Umbilical cord (tissue), 1 donor: ENCODE measurements at regions not wholly inside any gene's neighbourhood (a gene's known extent, or its start where the extent isn't known, plus 50 kb on each side); places are given as distances from the start of the nearest gene placed in this dataset.
"Not testable (repeated sequence)": the region's sequence is repeated elsewhere in the genome, so short reads cannot be mapped to it uniquely, and the experiment has no call there.

ENCODE experiments used
- DNase-seq: peaks from one replicate; pipeline ENCODE4 v3.0.0-alpha.2; 2015; ENCODE audit warnings: low spot score

GRCh38 chr16:75924397-75924796 is 198.1 kb upstream of the CPHXL start:
- no peak for DNase-seq

GRCh38 chr16:75927810-75928209 is 201.5 kb upstream of the CPHXL start:
- DNase-seq = no peak

GRCh38 chr16:75928295-75928694 is 202.0 kb upstream of the CPHXL start:
- DNase-seq = no peak

GRCh38 chr16:75929046-75929445 is 202.8 kb upstream of the CPHXL start:
- no peak for DNase-seq

- peak; percentile 45 for DNase-seq
Measured at GRCh38 chr16:75931043-75931442, 204.8 kb upstream of the CPHXL start.

GRCh38 chr16:75931970-75932369 is 205.7 kb upstream of the CPHXL start:
- DNase-seq = no peak

- DNase-seq = no peak
Measured at GRCh38 chr16:75938818-75939217, 212.5 kb upstream of the CPHXL start.

GRCh38 chr16:75942351-75942750 is 216.1 kb upstream of the CPHXL start:
- no peak for DNase-seq

GRCh38 chr16:75942936-75943335 is 216.6 kb upstream of the CPHXL start:
- no peak for DNase-seq

- DNase-seq = no peak
Measured at GRCh38 chr16:75943705-75944514, 217.6 kb upstream of the CPHXL start.

GRCh38 chr16:75945916-75946457 is 219.7 kb upstream of the CPHXL start:
- no peak for DNase-seq

GRCh38 chr16:75947626-75948239 is 221.4 kb upstream of the CPHXL start:
- DNase-seq = no peak

GRCh38 chr16:75948441-75948840 is 222.2 kb upstream of the CPHXL start:
- no peak for DNase-seq

GRCh38 chr16:75948886-75949285 is 222.6 kb upstream of the CPHXL start:
- DNase-seq = no peak

GRCh38 chr16:75952124-75952523 is 225.8 kb upstream of the CPHXL start:
- no peak for DNase-seq

- no peak for DNase-seq
Measured at GRCh38 chr16:75957870-75958269, 231.6 kb upstream of the CPHXL start.

GRCh38 chr16:75965504-75966374 is 239.4 kb upstream of the CPHXL start:
- no peak for DNase-seq

- not testable (repeated sequence) for DNase-seq
Measured at GRCh38 chr16:75969120-75969519, 242.8 kb upstream of the CPHXL start.

- no peak for DNase-seq
Measured at GRCh38 chr16:75971334-75971733, 245.0 kb upstream of the CPHXL start.

- no peak for DNase-seq
Measured at GRCh38 chr16:75983296-75983695, 257.0 kb upstream of the CPHXL start.

- no peak for DNase-seq
Measured at GRCh38 chr16:75983741-75984381, 257.6 kb upstream of the CPHXL start.

- no peak for DNase-seq
Measured at GRCh38 chr16:75987323-75987722, 261.0 kb upstream of the CPHXL start.
